GM12891 (cell line): ENCODE measurements at regions not wholly inside any gene's neighbourhood (a gene's known extent, or its start where the extent isn't known, plus 50 kb on each side); places are given as distances from the start of the nearest gene placed in this dataset.

ENCODE experiments used
- PAX5 ChIP-seq: IDR thresholded peaks from 2 replicates; pipeline ENCODE4 v1.6.1; 2011; ENCODE audit warnings: low read length, moderate library complexity, mild to moderate bottlenecking; ENCODE audit not compliant: insufficient read depth, severe bottlenecking
- POLR2A ChIP-seq: IDR thresholded peaks from 2 replicates; pipeline ENCODE4 v1.6.1; 2011; ENCODE audit warnings: low read depth, low read length, control low read depth
- POLR2AphosphoS5 ChIP-seq: IDR thresholded peaks from 2 replicates; pipeline ENCODE4 v1.6.1; 2011; ENCODE audit warnings: low read depth, low read length, control low read depth
- POU2F2 ChIP-seq: IDR thresholded peaks from 2 replicates; pipeline ENCODE4 v1.6.1; 2011; ENCODE audit warnings: low read depth, mild to moderate bottlenecking, control low read depth, low read length, moderate library complexity
- SPI1 ChIP-seq: IDR thresholded peaks from 2 replicates; pipeline ENCODE4 v1.6.1; 2011; ENCODE audit warnings: low read depth, low read length, control low read depth
- TAF1 ChIP-seq: IDR thresholded peaks from 2 replicates; pipeline ENCODE4 v1.6.1; 2011; ENCODE audit warnings: low read depth, low read length, control low read depth

GRCh38 chr12:25887367-25887766, 71.1 kb upstream of the RASSF8 start:
- no peak for TF ChIP-seq POLR2A
- no peak for TF ChIP-seq POLR2AphosphoS5
- TF ChIP-seq SPI1, result no peak
- no peak for TF ChIP-seq TAF1
- TF ChIP-seq POU2F2, result no peak
- no peak for TF ChIP-seq PAX5
